Stomach smooth muscle (tissue), 2 donors: ENCODE measurements at regions not wholly inside any gene's neighbourhood (a gene's known extent, or its start where the extent isn't known, plus 50 kb on each side); places are given as distances from the start of the nearest gene placed in this dataset.
"Not testable (repeated sequence)": the region's sequence is repeated elsewhere in the genome, so short reads cannot be mapped to it uniquely, and the experiment has no call there.

ENCODE experiments used
- H3K27ac ChIP-seq: one replicate; pipeline ENCODE4 v1.7.0; 2013; ENCODE audit warnings: mild to moderate bottlenecking, low read length, inconsistent platforms
- H3K27me3 ChIP-seq, 2 donors: one replicate each; pipeline ENCODE4 v1.7.0; 2013; ENCODE audit warnings: low read length in 2 of 2; ENCODE audit not compliant: insufficient read depth in 2 of 2, control insufficient read depth in 1 of 2
- H3K36me3 ChIP-seq, 2 donors: one replicate each; pipeline ENCODE4 v1.7.0; 2013; ENCODE audit warnings: low read length in 2 of 2; ENCODE audit not compliant: control insufficient read depth in 2 of 2, insufficient read depth in 2 of 2
- H3K4me1 ChIP-seq: one replicate; pipeline ENCODE4 v1.7.0; 2013; ENCODE audit warnings: low read length; ENCODE audit not compliant: control insufficient read depth, insufficient read depth
- H3K4me3 ChIP-seq, 2 donors: one replicate each; pipeline ENCODE4 v1.7.0; 2013; ENCODE audit warnings: low read length in 2 of 2
- H3K9ac ChIP-seq, 2 donors: one replicate each; pipeline ENCODE4 v1.7.0; 2013; ENCODE audit warnings: low read length in 2 of 2, mild to moderate bottlenecking in 1 of 2
- H3K9me3 ChIP-seq, 2 donors: one replicate each; pipeline ENCODE4 v1.7.0; 2013; ENCODE audit warnings: low read length in 2 of 2; ENCODE audit not compliant: control insufficient read depth in 2 of 2
- donor health status: healthy.
- donor health status: Pancreatic carcinoma.

DNA sequence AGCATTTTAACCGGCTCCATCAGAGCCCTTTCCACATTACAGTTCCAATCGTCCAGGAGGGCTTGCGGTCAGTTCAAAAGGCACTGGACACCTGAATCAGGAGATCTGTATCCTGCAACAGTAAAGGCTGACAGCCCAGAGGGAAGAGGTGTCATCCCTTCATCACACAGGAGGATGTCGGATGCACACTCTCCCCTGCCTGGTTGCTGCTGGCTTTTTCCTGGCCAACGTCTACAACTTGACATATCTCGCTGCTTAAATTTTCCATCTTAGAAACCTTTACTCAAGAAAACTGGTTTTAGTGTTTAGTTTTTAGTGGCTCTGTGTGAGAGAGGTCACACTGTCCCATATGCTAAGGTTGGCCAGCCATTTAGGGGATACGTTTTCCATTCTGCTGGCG is 78.7 kb upstream of the TNK2 start:
- not testable (repeated sequence) for H3K27ac ChIP-seq, H3K36me3 ChIP-seq, H3K4me1 ChIP-seq, H3K9ac ChIP-seq, H3K27me3 ChIP-seq, H3K9me3 ChIP-seq, H3K4me3 ChIP-seq

DNA sequence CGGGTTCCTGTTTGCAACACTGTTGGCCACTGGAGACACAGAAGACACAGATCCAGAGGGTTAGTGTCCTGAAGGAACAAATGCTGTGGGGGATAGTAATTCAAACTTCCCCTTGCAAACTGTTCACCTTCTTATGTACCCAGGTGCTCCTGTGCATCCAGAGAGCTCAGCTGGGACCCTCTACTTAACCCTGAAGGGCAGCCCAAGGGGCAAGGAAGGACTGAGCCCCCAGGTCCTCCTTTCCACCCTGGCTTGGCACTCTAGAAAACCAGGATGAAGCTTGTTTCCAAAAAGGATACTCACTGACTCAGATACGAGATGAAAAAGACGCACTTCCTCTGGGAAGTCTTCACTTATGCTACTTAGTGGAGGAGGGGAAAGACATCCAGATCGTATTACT is 78.2 kb upstream of the TNK2 start:
- not testable (repeated sequence) for H3K9me3 ChIP-seq, H3K4me1 ChIP-seq, H3K36me3 ChIP-seq, H3K27ac ChIP-seq, H3K4me3 ChIP-seq, H3K9ac ChIP-seq, H3K27me3 ChIP-seq

DNA sequence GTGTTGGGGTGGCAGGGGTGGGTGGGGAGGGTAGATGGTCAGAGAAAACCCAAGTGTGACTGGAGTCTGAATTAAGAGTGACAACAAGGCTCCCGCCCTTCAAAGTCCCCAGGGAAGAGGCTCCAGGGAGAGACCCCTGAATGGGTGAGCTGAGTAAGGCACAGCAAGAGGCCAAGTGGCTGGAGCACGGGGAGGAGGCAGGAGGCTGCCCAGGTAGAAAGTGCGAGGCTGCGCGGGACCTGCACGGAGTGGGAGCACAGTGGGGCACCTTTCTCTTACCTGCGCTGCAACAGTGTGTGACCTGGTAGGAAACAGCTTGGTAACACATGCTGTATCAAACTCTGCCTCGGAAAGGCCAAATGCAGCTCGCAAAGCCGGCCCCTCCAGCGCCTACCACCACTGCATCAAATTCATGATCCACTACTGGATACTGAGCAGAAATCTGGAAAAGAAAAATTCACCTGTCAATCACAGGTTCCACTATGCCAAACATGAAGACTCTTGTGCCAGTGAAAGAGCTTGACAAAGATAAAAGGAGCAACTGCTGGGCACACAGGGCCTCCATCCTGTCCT is 77.1 kb upstream of the TNK2 start:
- H3K36me3 ChIP-seq, H3K27me3 ChIP-seq, H3K9me3 ChIP-seq, H3K4me1 ChIP-seq, H3K27ac ChIP-seq, H3K4me3 ChIP-seq, H3K9ac ChIP-seq: not testable (repeated sequence)

DNA sequence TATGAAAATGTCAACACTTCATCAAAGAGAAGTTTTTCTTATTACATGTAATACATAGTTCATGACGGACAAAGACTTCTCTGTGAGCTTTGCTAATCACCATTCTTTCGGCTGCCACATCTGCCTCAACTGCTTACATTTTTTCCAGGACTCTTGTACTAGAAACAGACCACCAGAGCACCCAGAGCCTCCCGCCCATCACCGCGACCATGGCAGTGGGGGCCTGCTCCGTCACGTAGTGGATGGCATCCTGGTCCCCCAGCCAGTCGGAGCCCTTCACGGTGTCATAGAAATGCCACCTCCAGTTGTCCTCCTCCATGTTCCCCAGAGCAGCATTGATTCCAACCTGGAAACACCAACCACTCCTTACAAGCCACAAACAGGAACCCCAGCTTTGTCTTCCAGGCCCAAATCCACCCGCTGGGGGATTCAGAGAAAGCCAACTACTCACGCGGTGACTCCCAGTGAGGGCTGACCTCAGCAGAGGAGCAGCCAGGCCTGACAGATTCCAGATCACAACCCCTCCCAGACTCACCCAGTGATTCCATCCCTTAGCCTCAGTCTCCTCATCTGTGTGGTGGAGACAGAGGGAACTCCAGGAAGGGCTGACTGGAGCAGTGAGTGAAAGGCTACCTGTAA is 76.2 kb upstream of the TNK2 start:
- H3K36me3 ChIP-seq, H3K27ac ChIP-seq, H3K9ac ChIP-seq, H3K9me3 ChIP-seq, H3K4me3 ChIP-seq, H3K4me1 ChIP-seq, H3K27me3 ChIP-seq: not testable (repeated sequence)

DNA sequence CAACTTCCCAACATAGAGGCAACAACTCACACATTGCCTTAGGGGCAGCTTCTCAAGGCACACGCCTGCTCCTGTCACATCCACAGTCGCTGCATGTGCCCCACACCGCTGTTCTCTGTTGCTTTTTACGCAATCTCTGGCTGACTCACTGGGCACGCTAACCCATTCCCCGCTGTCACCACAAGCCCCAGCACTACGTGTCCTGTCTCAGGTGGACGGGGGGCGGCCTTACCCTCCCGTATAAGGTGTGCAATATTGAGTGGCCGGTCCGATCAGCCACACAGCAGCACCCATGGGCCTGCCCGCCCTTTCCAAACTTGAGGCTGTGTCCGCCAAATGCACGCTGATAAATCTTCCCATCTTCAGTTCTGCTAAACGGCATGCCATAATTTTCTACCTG is 75.5 kb upstream of the TNK2 start:
- H3K4me3 ChIP-seq, H3K27me3 ChIP-seq, H3K4me1 ChIP-seq, H3K9ac ChIP-seq, H3K27ac ChIP-seq, H3K9me3 ChIP-seq: not testable (repeated sequence)
- peaks cover 4 to 11% of the 10 kb centered on the region in 2 donors for H3K36me3 ChIP-seq

DNA sequence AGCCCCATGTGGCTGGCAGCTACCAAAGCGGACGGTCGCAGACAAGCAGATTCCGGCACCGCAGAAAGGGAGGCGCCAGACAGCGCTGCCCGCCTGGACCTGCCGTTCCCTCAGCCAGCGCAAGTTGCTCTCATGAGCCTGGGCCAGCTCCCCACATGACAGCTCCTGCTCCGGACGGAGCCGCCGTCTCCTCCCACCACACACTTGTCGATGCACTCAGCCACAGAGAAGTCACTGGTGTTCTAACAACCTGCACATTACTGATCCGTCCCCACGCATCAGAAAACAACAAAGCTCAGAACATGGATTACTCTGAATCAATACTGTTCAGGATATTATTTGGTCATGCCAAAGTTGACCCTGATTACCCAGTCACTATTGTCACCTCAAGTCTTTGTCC is 74.4 kb upstream of the TNK2 start:
- not testable (repeated sequence) for H3K4me3 ChIP-seq, H3K4me1 ChIP-seq, H3K27ac ChIP-seq, H3K27me3 ChIP-seq, H3K9me3 ChIP-seq, H3K9ac ChIP-seq
- H3K36me3 ChIP-seq, result peaks cover 4 to 14% of the 10 kb centered on the region in 2 donors

DNA sequence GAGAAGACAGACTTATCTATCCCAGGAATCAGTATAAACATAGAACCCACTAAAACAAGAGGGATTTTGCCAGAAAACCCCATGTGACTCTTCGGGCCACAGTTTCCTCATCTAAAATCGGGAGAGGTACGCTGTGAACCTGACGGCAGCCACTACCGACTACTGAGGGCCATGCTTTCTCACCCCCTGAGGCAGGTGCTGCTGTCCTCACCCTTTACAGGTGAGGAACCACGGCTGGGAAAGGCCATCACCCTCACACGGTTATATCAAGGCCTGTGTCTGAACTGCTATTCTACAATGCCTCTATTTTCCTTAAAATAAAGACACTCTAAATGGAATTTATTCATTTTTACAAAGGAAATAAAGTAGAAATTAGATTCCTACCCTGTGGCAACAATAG is 73.4 kb upstream of the TNK2 start:
- H3K27ac ChIP-seq, H3K27me3 ChIP-seq, H3K9me3 ChIP-seq, H3K9ac ChIP-seq, H3K4me3 ChIP-seq, H3K4me1 ChIP-seq: not testable (repeated sequence)
- H3K36me3 ChIP-seq, result peaks cover 4 to 14% of the 10 kb centered on the region in 2 donors

DNA sequence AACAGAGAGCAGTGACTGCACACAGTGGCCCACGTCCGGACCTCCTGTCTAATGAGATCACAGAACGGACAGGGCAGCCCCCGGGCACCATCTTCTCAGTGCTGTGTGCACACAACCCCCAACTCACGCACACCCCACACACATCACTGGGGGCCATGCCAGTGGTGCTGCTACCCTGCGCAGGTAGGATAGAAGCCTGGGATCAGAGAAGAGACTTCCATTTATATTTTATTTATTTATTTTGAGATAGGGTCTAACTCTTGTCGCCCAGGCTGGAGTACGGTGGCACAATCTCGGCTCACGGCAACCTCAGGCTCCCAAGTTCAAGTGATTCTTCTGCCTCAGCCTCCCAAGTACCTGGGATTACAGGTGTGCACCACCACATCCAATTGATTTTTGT is 71.5 kb upstream of the TNK2 start:
- H3K9me3 ChIP-seq, H3K27ac ChIP-seq, H3K9ac ChIP-seq, H3K4me1 ChIP-seq, H3K4me3 ChIP-seq, H3K27me3 ChIP-seq: not testable (repeated sequence)
- peaks cover 7 to 25% of the 10 kb centered on the region in 2 donors for H3K36me3 ChIP-seq

DNA sequence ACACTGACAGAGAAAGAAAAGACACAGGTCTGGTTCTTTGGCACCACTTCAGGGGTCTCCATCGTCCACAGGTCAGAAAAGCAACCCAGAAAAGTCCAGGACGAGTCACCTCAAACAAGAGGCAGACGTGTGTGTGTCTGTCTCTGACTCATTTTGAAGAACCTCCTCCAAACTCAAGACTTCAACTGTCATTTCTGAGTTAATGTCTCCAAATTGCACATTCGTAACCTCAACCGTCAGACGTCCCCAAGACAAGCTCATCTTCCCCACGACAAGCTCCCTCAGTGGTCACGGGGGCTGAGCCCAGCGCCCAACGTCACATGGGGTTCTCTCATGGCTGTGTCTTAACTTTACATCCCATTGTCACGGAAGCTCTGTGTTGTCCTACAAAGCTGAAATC is 70.2 kb upstream of the TNK2 start:
- H3K27me3 ChIP-seq, H3K9me3 ChIP-seq, H3K27ac ChIP-seq, H3K4me3 ChIP-seq, H3K9ac ChIP-seq, H3K4me1 ChIP-seq: not testable (repeated sequence)
- H3K36me3 ChIP-seq, result peaks cover 7 to 28% of the 10 kb centered on the region in 2 donors

DNA sequence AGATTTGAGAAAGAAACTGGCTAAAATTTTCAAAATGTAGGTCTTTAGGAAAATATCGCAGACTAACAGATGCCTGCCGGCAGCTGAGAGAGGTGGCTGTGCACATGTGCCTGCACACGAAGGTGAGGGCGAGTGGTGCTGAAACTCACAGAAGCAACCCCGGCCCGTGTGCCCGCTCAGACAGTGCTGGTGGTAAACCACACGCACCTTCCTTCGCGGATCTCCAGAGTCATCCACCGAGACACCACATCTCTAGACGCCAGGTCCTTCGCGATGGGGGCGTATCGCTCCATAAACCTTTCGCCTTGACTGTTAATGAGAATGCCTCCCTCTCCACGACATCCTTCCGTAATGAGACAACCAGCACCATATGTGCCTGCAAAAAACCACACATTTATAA is 68.5 kb upstream of the TNK2 start:
- not testable (repeated sequence) for H3K9me3 ChIP-seq, H3K4me1 ChIP-seq, H3K27me3 ChIP-seq, H3K9ac ChIP-seq, H3K27ac ChIP-seq, H3K4me3 ChIP-seq
- H3K36me3 ChIP-seq, result peaks cover 3 to 25% of the 10 kb centered on the region in 2 donors

DNA sequence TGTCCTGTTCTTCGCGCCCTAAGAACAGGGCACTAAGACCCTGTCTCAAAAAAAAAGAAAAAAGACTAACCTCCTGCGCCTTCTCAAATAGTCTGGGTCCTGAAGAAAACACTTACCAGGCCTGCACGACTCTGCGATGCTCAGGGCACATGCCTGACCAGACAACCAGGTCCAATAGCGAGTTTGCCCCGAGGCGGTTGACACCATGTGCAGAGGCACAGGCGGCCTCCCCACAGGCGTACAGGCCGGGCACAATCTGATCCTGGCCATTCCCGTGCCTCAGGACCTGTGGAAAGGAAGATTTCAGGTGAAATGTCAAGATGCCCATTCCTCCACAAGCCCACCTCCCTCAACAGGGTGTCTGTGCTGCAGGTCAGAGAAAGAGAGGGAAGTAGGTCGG is 65.9 kb upstream of the TNK2 start:
- not testable (repeated sequence) for H3K9me3 ChIP-seq, H3K27me3 ChIP-seq, H3K9ac ChIP-seq, H3K4me3 ChIP-seq, H3K27ac ChIP-seq, H3K4me1 ChIP-seq
- peaks cover 17 to 40% of the 10 kb centered on the region in 2 donors for H3K36me3 ChIP-seq
